ENCODE measurements at regions not wholly inside any gene's neighbourhood (a gene's known extent, or its start where the extent isn't known, plus 50 kb on each side); places are given as distances from the start of the nearest gene placed in this dataset.
A peak's percentile ranks its signal among the peaks of the same experiment; 100 is the strongest.

DNA sequence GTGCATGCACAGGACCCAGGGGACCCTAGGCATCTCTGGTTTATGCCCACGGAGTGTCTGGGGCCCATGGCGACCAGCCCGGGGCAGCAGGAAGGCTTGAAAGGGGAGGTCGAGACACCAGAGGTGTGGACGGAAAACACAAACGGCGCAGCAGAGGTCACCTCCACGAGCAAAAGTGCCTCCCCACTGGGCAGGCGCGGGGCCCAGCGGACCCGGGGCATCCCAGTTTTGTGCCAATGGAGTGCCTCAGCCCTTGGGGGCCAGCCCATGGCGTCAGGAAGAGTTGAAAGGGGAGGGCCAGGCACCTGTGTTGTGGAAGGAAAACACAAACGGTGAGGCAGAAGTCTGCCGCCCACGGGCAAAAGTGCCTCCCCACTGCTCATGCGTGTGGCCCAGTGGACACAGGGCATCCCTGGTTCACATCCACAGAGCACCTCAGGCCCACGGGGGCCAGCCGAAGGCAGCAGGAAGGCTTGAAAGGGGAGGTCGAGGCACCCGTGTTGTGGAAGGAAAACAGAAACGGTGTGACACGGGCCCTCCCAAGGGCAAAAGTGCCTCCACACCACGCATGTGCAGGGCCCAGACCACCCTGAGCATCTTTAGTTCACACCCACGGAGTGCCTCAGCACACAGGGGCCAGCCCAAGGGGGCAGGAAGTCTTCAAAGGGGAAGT, 378.8 kb downstream of the ALG10 start:
- Histone ChIP-seq H3K9me2 (no peaks in the 10 kb centered on the region), H3K9ac (no peak overlapping the region), H3K4me1 (ENCODE audit: control insufficient read depth in 1 of 2, insufficient read depth in 2 of 2, low read depth in 1 of 2, low read length in 1 of 2) (no peaks in the 10 kb centered on the region), H2AFZ (ENCODE audit: low read depth) (no peak overlapping the region), H4K20me1 (ENCODE audit: insufficient read depth) (no peaks in the 10 kb centered on the region), H3F3A (replicated peaks; ENCODE audit: insufficient read depth) (no peaks in the 10 kb centered on the region), H3K27me3 (ENCODE audit: insufficient read depth) (peaks cover 11% of the 10 kb centered on the region; the same call in 1 of the 2 replicates), H3K4me3 (ENCODE audit: low read depth in 2 of 2, low read length in 1 of 2) (no peak overlapping the region), H3K4me2 (no peak overlapping the region), H3K79me2 (ENCODE audit: insufficient read depth) (no peaks in the 10 kb centered on the region), H3K9me3 (no peaks in the 10 kb centered on the region), H3K36me3 (replicated peaks in 1 of 2; ENCODE audit: control insufficient read depth in 1 of 2, insufficient read depth in 2 of 2, low read length in 1 of 2) (no peaks in the 10 kb centered on the region), H3K27ac (ENCODE audit: low read depth in 2 of 2, low read length in 1 of 2) (no peak overlapping the region)
- DNase-seq, result peak; percentile 0
- TF ChIP-seq, protein P1, sequence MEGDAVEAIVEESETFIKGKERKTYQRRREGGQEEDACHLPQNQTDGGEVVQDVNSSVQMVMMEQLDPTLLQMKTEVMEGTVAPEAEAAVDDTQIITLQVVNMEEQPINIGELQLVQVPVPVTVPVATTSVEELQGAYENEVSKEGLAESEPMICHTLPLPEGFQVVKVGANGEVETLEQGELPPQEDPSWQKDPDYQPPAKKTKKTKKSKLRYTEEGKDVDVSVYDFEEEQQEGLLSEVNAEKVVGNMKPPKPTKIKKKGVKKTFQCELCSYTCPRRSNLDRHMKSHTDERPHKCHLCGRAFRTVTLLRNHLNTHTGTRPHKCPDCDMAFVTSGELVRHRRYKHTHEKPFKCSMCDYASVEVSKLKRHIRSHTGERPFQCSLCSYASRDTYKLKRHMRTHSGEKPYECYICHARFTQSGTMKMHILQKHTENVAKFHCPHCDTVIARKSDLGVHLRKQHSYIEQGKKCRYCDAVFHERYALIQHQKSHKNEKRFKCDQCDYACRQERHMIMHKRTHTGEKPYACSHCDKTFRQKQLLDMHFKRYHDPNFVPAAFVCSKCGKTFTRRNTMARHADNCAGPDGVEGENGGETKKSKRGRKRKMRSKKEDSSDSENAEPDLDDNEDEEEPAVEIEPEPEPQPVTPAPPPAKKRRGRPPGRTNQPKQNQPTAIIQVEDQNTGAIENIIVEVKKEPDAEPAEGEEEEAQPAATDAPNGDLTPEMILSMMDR (IDR thresholded peaks at IDR 0.05), result no peak
- no peak for TF ChIP-seq GATA2 (CRISPR knock-in tag; IDR thresholded peaks at IDR 0.05)
- no peak for TF ChIP-seq PBX3 (IDR thresholded peaks at IDR 0.05)
- no peak for TF ChIP-seq CHD2 (IDR thresholded peaks at IDR 0.05; ENCODE audit: low read length, partially characterized antibody)
- TF ChIP-seq TAF1 (IDR thresholded peaks at IDR 0.05; ENCODE audit: borderline replicate concordance, low read depth, low read length), result no peak
- TF ChIP-seq FOSL2 (IDR thresholded peaks at IDR 0.05; ENCODE audit: borderline replicate concordance, low read depth), result no peak
- TF ChIP-seq MXI1 (IDR thresholded peaks at IDR 0.05; ENCODE audit: low read depth, low read length), result no peak
- TF ChIP-seq GABPA (IDR thresholded peaks at IDR 0.05; ENCODE audit: low read depth), result no peak
- no peak for TF ChIP-seq FOXM1 (IDR thresholded peaks at IDR 0.05; ENCODE audit: low read depth)
- no peak for TF ChIP-seq FOXJ3 (CRISPR knock-in tag; IDR thresholded peaks at IDR 0.05)
- TF ChIP-seq NRF1 (IDR thresholded peaks at IDR 0.05; ENCODE audit: low read depth, low read length), result no peak
- TF ChIP-seq RCOR1 (IDR thresholded peaks at IDR 0.05; ENCODE audit: low read length), result no peak
- TF ChIP-seq MAX (IDR thresholded peaks at IDR 0.05; ENCODE audit: low read depth), result no peak
- 15% methylated on average over 10 of the region's 25 CpGs for WGBS (ENCODE audit: low lambda C conversion rate)
- CTCF ChIA-PET, result no interaction called here
- POLR2A ChIA-PET, result no interaction called here

- POLR2A ChIA-PET, result no interaction called here
- CTCF ChIA-PET, result no interaction called here
- WGBS (ENCODE audit: low lambda C conversion rate), result 16% methylated on average over 18 of the region's 28 CpGs
- H3K4me2 ChIP-seq, result no peak overlapping the region
- H3K36me3 ChIP-seq (replicated peaks in 1 of 2; ENCODE audit: control insufficient read depth in 1 of 2, insufficient read depth in 2 of 2, low read length in 1 of 2), result no peaks in the 10 kb centered on the region
- no peaks in the 10 kb centered on the region for H3K4me1 ChIP-seq (ENCODE audit: control insufficient read depth in 1 of 2, insufficient read depth in 2 of 2, low read depth in 1 of 2, low read length in 1 of 2)
- no peak overlapping the region for H2AFZ ChIP-seq (ENCODE audit: low read depth)
- H3K27me3 ChIP-seq (ENCODE audit: insufficient read depth), result peaks cover 6% of the 10 kb centered on the region; the same call in 1 of the 2 replicates
- H3K27ac ChIP-seq (ENCODE audit: low read depth in 2 of 2, low read length in 1 of 2), result no peak overlapping the region
- no peaks in the 10 kb centered on the region for H4K20me1 ChIP-seq (ENCODE audit: insufficient read depth)
- H3K4me3 ChIP-seq (ENCODE audit: low read depth in 2 of 2, low read length in 1 of 2), result no peak overlapping the region
- H3K9me3 ChIP-seq, result no peaks in the 10 kb centered on the region
- no peak overlapping the region for H3K9ac ChIP-seq
- no peak for TF ChIP-seq GATA2 (CRISPR knock-in tag; IDR thresholded peaks at IDR 0.05)
- no peak for TF ChIP-seq EZH2phosphoT487 (IDR thresholded peaks at IDR 0.05; ENCODE audit: borderline replicate concordance, low read depth)
- TF ChIP-seq MAX (IDR thresholded peaks at IDR 0.05; ENCODE audit: low read depth), result no peak
- no peak for TF ChIP-seq SIN3A (IDR thresholded peaks at IDR 0.05; ENCODE audit: borderline replicate concordance, low read depth, low read length)
- H3K79me2 ChIP-seq (ENCODE audit: insufficient read depth), result no peaks in the 10 kb centered on the region
- peak; percentile 0 for DNase-seq
- no peaks in the 10 kb centered on the region for H3K9me2 ChIP-seq
- H3F3A ChIP-seq (replicated peaks; ENCODE audit: insufficient read depth), result no peaks in the 10 kb centered on the region
Measured at GRCh38 chr12:34401659-34402227, 379.4 kb downstream of the ALG10 start.
